Brain microvascular endothelial cell (primary cell): ENCODE measurements at regions not wholly inside any gene's neighbourhood (a gene's known extent, or its start where the extent isn't known, plus 50 kb on each side); places are given as distances from the start of the nearest gene placed in this dataset.
"Not testable (repeated sequence)": the region's sequence is repeated elsewhere in the genome, so short reads cannot be mapped to it uniquely, and the experiment has no call there.

ENCODE experiments used
- DNase-seq: peaks from one replicate; pipeline ENCODE4 v3.0.0-alpha.2; 2020
- H3K27ac ChIP-seq: fragments of 250-450 bp; sonication (Bioruptor Pico); 2 replicates; pipeline ENCODE4 v1.5.1; 2020; ENCODE audit warnings: mild to moderate bottlenecking, moderate library complexity
- H3K27me3 ChIP-seq: fragments of 250-450 bp; sonication (Bioruptor Pico); replicated peaks from 2 replicates; pipeline ENCODE4 v1.5.1; 2020; ENCODE audit warnings: mild to moderate bottlenecking
- H3K36me3 ChIP-seq: fragments of 250-450 bp; sonication (Bioruptor Pico); replicated peaks from 2 replicates; pipeline ENCODE4 v1.5.1; 2020; ENCODE audit warnings: mild to moderate bottlenecking
- H3K4me3 ChIP-seq: 2 replicates; pipeline ENCODE4 v1.5.1; 2011; ENCODE audit warnings: low read depth, mild to moderate bottlenecking, control low read depth, low read length, moderate library complexity
- in situ Hi-C: cut with HindIII; loops from 2 replicates; pipeline ENCODE4 v1.10.0; 2017; ENCODE audit warnings: low sequenced_read_pairs, low pct_ligation_motif_present
- TF ChIP-seq, protein P1 (sequence below): IDR thresholded peaks from 2 replicates; pipeline ENCODE4 v1.5.1; 2011; ENCODE audit warnings: low read depth, mild to moderate bottlenecking, moderate library complexity, low read length, control low read depth, inconsistent platforms; ENCODE audit errors: missing control alignments

DNA sequence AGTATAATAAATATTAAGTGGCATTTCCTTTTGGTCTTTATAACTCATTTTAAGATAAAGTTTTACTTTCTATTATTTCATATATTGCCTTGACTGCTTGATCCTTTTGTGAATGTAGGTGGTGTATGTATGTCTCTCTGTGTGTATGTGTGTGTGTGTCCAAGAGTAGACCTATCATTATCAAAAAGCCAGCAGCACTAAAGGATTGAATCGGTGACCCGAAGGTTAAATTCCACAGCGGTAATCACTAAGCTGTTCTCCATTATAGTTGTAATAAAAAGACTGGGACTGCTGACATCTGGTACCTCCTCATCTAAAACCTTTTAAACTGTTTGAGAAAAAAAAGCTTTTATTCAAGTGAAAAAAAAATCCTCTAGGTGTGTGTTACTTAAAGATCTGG, 1014.8 kb downstream of the PCDH7 start:
- TF ChIP-seq, protein P1, sequence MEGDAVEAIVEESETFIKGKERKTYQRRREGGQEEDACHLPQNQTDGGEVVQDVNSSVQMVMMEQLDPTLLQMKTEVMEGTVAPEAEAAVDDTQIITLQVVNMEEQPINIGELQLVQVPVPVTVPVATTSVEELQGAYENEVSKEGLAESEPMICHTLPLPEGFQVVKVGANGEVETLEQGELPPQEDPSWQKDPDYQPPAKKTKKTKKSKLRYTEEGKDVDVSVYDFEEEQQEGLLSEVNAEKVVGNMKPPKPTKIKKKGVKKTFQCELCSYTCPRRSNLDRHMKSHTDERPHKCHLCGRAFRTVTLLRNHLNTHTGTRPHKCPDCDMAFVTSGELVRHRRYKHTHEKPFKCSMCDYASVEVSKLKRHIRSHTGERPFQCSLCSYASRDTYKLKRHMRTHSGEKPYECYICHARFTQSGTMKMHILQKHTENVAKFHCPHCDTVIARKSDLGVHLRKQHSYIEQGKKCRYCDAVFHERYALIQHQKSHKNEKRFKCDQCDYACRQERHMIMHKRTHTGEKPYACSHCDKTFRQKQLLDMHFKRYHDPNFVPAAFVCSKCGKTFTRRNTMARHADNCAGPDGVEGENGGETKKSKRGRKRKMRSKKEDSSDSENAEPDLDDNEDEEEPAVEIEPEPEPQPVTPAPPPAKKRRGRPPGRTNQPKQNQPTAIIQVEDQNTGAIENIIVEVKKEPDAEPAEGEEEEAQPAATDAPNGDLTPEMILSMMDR: no peak
- H3K27ac ChIP-seq: no peak overlapping the region
- H3K27me3 ChIP-seq: no peaks in the 10 kb centered on the region
- H3K36me3 ChIP-seq: no peaks in the 10 kb centered on the region
- in situ Hi-C loops: no loop called here
- no peak overlapping the region for H3K4me3 ChIP-seq
- DNase-seq: no peak

DNA sequence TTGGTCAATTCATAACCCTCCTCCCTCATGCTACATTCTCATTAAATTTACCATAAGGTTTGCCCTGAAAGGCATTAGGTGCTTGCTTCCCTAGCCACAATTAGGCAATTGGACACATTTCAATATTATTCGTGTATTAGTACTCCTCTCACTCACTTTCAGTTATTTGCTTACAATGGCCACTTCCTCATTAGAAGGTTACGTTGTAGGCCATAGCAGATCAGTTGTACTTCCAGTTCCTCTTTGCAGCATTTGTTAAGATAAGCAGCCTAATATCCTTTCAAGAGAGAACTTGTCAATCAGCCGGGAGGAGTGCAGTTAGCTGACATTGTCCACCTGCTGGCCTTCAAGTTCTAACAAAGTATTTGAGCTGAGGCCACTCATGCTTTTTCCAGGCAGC, 1017.2 kb downstream of the PCDH7 start:
- no peaks in the 10 kb centered on the region for H3K36me3 ChIP-seq
- no peak overlapping the region for H3K4me3 ChIP-seq
- H3K27ac ChIP-seq: no peak overlapping the region
- H3K27me3 ChIP-seq: no peaks in the 10 kb centered on the region
- in situ Hi-C loops: no loop called here
- no peak for DNase-seq
- TF ChIP-seq, protein P1: no peak

DNA sequence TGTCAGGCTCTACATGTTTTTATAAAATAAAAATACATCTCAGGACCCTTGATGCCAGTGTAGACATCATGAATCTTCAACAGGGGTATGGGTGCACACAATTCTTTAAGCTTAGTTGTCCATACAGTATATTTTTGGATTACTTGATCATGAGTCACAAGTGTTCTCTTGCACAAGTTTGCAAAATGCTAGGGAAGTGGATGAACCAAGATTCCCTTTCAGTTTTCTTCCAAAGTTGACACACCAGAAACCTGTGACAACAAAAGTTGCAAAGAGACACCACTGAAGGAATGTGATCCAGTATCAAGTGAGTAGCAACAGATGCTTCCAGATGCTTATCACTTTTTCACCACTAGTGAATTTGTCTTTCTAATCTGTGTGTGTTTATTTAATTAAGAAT, 1021.2 kb downstream of the PCDH7 start:
- Histone ChIP-seq H3K27me3 (no peaks in the 10 kb centered on the region), H3K36me3 (no peaks in the 10 kb centered on the region), H3K27ac (no peak overlapping the region), H3K4me3 (no peak overlapping the region)
- TF ChIP-seq, protein P1: no peak
- DNase-seq: no peak
- in situ Hi-C loops: no loop called here

DNA sequence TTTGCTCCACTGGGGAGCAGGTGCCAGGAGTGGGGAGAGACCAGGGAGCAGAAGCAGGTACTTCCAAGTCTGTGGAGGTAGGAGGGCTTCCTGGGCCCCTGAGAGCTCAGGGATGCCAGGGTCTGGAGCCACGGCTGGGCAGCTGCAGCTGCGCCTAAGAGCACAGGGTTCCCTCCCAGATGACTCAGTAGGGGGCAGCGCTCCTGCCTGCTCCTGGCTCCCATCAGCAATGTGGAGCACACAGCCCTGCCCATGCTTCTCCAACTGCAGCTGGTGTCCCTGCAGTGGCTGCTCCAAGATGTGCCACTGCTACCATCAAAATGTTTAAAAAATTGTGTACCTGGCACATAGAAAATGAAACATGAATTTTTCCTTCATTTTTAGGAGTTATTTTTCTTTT, 1028.2 kb downstream of the PCDH7 start:
- TF ChIP-seq, protein P1: no peak
- in situ Hi-C loops: no loop called here
- H3K27me3 ChIP-seq: no peaks in the 10 kb centered on the region
- no peaks in the 10 kb centered on the region for H3K36me3 ChIP-seq
- DNase-seq: no peak
- no peak overlapping the region for H3K4me3 ChIP-seq
- no peak overlapping the region for H3K27ac ChIP-seq

DNA sequence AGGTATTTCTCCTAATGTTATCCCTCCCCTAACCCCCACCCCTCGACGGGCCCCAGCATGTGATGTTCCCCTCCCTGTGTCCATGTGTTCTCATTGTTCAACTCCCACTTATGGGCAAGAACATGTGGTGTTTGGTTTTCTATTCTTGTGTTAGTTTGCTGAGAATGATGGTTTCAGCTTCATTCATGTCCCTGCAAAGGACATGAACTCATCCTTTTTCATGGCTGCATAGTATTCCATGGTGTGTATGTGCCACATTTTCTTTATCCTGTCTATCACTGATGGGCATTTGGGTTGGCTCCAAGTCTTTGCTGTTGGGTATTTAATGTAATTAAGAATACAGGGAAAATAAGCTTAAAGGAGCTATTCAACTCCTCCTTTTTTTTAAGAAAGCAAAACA, 1030.4 kb downstream of the PCDH7 start:
- H3K27ac ChIP-seq, H3K27me3 ChIP-seq, in situ Hi-C loops, DNase-seq, H3K36me3 ChIP-seq, H3K4me3 ChIP-seq: not testable (repeated sequence)

DNA sequence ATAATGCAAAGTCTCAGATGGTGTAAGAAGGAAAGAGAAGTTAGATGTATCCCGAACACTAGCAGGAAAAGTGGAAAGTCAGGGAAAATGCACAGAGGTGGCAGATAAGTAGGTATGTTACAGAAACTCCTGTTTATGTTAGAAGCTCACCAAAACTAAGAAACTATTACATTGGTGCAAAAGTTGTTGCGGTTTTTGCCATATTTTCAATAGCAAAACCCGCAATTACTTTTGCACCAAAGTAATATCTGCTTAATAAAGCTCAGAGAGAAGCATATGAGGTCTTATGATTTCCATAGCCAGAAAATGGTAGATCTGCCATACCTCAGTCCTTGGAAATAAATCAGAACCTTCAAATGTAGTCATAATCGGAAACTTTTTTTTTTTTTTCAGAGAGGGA, 1035.6 kb downstream of the PCDH7 start:
- Histone ChIP-seq H3K27ac (no peak overlapping the region), H3K27me3 (no peaks in the 10 kb centered on the region), H3K4me3 (no peak overlapping the region), H3K36me3 (no peaks in the 10 kb centered on the region)
- no peak for DNase-seq
- TF ChIP-seq, protein P1: no peak
- in situ Hi-C loops: no loop called here
